HUES64 (cell line): ENCODE measurements at regions not wholly inside any gene's neighbourhood (a gene's known extent, or its start where the extent isn't known, plus 50 kb on each side); places are given as distances from the start of the nearest gene placed in this dataset.

ENCODE experiments used
- H3K27ac ChIP-seq: 2 replicates; pipeline ENCODE4 v1.7.0; 2013; ENCODE audit warnings: low read depth, low read length, inconsistent platforms
- H3K27me3 ChIP-seq: 2 replicates; pipeline ENCODE4 v1.6.1; 2013; ENCODE audit warnings: mild to moderate bottlenecking, low read length; ENCODE audit not compliant: insufficient read depth
- H3K36me3 ChIP-seq: 2 replicates; pipeline ENCODE4 v1.6.1; 2013; ENCODE audit warnings: mild to moderate bottlenecking, low read length; ENCODE audit not compliant: insufficient read depth
- H3K4me1 ChIP-seq: 2 replicates; pipeline ENCODE4 v1.6.1; 2013; ENCODE audit warnings: mild to moderate bottlenecking, low read length, moderate library complexity; ENCODE audit not compliant: insufficient read depth
- H3K4me3 ChIP-seq: 2 replicates; pipeline ENCODE4 v1.5.1; 2013; ENCODE audit warnings: mild to moderate bottlenecking, low read length, moderate library complexity
- H3K9ac ChIP-seq: 2 replicates; pipeline ENCODE4 v1.6.1; 2013; ENCODE audit warnings: mild to moderate bottlenecking, low read depth, low read length
- H3K9me3 ChIP-seq: 2 replicates; pipeline ENCODE4 v1.6.1; 2013; ENCODE audit warnings: low read depth, low read length; ENCODE audit not compliant: insufficient read depth
- WGBS: fragments of 150-250, 120-280 bp; methylation state at CpG from one replicate; pipeline ENCODE4 v1.1.7; 2013; ENCODE audit warnings: missing lambda C conversion rate; 5-methylcytosine and 5-hydroxymethylcytosine counted together

DNA sequence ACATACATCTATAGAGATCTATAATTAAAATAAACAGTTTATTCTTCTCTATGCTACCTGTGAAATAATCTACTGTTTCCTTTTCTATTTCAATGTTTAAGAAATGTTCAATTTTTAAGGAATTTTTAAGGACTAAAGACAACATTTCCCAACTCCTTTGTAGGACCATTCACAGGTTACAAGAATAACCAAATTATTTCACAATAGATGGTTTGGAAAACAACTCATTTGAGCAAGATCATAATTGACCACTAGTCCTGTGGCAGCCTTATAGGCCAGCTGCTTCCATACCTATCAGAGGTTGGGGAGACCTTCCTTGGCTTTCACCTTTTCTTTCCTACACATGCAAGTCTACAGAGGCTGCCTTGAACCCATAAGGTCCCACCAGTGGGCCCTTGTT is 193.7 kb downstream of the TTC39B start:
- Histone ChIP-seq H3K27ac (no peak overlapping the region), H3K4me1 (peaks cover 8% of the 10 kb centered on the region; the same call in 1 of the 2 replicates), H3K4me3 (no peak overlapping the region), H3K36me3 (no peaks in the 10 kb centered on the region), H3K9me3 (no peaks in the 10 kb centered on the region), H3K9ac (no peak overlapping the region), H3K27me3 (no peaks in the 10 kb centered on the region)

- H3K27ac ChIP-seq: no peak overlapping the region
- no peaks in the 10 kb centered on the region for H3K36me3 ChIP-seq
- H3K9ac ChIP-seq: no peak overlapping the region
- 0 out of 2 replicates have a peak, but pooled peaks cover 7% of the 10 kb centered on the region for H3K9me3 ChIP-seq
- H3K4me3 ChIP-seq: no peak overlapping the region
- H3K4me1 ChIP-seq: peaks cover 2% of the 10 kb centered on the region; the same call in 1 of the 2 replicates
- H3K27me3 ChIP-seq: no peaks in the 10 kb centered on the region
Measured at GRCh38 chr9:15111071-15111470, 195.9 kb downstream of the TTC39B start.

DNA sequence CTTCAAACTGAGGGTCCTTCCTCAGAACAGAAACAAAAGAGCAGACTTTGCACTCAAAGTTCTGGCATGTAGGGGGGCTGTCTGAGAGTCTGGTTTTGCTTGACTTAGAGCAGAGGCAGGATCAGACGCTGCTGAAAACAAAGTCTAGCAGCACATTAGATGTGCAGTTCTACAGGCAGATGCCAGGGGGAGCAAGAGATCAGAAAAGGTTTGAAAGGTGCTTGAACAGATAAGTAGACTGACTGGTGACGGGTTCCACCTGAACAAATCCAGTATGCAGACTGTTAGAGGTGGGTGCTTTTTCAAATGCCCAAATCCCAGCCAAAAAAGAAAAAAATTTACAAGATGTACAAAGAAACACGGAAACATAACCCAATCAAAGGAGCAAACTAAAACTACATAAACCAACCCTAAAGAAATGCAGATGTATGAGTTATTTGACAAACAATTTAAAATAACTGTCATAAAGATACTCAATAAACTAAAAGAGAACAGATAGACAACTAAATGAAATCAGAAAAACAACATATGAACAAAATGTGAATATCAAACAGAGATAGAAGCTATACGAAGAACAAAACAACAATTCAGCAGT is 194.7 kb upstream of the FREM1 start:
- Histone ChIP-seq H3K4me3 (no peak overlapping the region), H3K27ac (no peak overlapping the region), H3K36me3 (no peaks in the 10 kb centered on the region), H3K27me3 (no peaks in the 10 kb centered on the region), H3K9ac (no peak overlapping the region), H3K4me1 (no peaks in the 10 kb centered on the region), H3K9me3 (0 out of 2 replicates have a peak, but pooled peaks cover 7% of the 10 kb centered on the region)
- 6% methylated on average over 2 of the region's 4 CpGs for WGBS

DNA sequence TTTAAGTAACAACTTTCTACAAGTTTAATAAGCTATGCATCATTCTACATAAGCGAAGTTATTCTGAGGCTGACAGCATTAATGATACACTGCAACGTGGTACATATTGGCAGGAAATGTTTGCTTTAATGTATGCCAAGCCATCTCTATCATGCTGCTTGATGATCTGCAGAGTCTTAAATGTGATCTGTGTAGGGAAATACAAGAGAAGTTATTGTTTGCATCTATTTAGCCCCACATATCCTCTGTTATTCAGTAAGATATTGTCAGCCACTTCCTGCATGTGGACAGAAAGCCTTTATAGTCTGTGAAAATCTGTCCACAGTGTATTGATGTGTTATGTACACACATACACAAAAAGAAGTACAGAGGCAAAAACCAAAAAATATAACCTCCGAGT is 193.1 kb upstream of the FREM1 start:
- Histone ChIP-seq H3K27ac (no peak overlapping the region), H3K4me3 (no peak overlapping the region)

DNA sequence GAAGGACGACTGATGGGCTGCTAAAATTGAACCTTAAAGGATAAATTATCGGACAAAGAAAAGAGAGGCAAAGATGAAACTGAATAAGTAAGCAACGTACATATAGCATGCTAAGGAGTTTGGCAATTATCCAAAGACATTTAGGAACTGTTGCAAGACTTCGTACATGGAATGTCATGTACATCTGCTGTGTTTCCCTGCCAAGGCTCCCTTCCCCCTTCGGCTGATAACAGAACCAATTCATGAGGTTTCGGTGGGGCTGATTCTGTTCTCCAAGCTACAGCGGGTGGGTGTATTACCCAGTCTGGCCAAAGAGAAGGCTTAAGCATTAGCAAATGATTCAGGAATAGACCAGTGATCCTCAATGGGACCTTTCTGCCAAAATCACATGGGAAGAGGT is 190.9 kb upstream of the FREM1 start:
- no peaks in the 10 kb centered on the region for H3K36me3 ChIP-seq
- no peak overlapping the region for H3K9ac ChIP-seq
- H3K9me3 ChIP-seq: no peaks in the 10 kb centered on the region
- H3K27ac ChIP-seq: no peak overlapping the region
- no peaks in the 10 kb centered on the region for H3K4me1 ChIP-seq
- WGBS: 95% methylated on average over 7 of the region's 7 CpGs
- no peaks in the 10 kb centered on the region for H3K27me3 ChIP-seq
- no peak overlapping the region for H3K4me3 ChIP-seq

More for the DNA sequence above, 193.1 kb upstream of the FREM1 start:
- no peaks in the 10 kb centered on the region for H3K4me1 ChIP-seq
- H3K36me3 ChIP-seq: no peaks in the 10 kb centered on the region
- WGBS: 88% methylated on average over 2 of the region's 3 CpGs
- 0 out of 2 replicates have a peak, but pooled peaks cover 7% of the 10 kb centered on the region for H3K9me3 ChIP-seq
- no peak overlapping the region for H3K9ac ChIP-seq
- no peaks in the 10 kb centered on the region for H3K27me3 ChIP-seq

DNA sequence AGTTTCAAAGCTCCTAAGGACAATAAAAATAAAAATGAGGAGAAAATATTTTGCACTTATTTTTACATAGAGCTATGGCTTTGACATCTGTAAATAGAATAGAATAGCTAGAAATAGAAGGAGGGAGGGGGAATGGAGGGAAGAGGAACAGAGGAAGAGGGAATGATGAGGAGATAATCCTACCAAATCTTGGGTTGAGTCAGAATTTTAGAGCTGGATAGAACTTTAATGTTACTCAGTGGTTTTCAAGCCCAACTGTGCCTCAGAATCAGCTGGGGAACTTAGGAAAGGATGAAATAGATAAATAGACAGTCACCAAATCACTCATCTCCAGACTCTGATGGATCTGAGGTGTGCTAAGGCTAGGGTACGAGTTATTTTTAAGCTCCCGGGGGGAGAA is 190.3 kb upstream of the FREM1 start:
- Histone ChIP-seq H3K4me3 (no peak overlapping the region), H3K36me3 (no peaks in the 10 kb centered on the region), H3K27me3 (no peaks in the 10 kb centered on the region), H3K27ac (no peak overlapping the region), H3K9ac (no peak overlapping the region), H3K9me3 (no peaks in the 10 kb centered on the region), H3K4me1 (no peaks in the 10 kb centered on the region)
- 44% methylated on average over 2 of the region's 2 CpGs for WGBS

- H3K36me3 ChIP-seq: no peaks in the 10 kb centered on the region
- H3K4me3 ChIP-seq: no peak overlapping the region
- no peaks in the 10 kb centered on the region for H3K9me3 ChIP-seq
- no peak overlapping the region for H3K9ac ChIP-seq
- 94% methylated on average over 2 of the region's 2 CpGs for WGBS
- no peaks in the 10 kb centered on the region for H3K27me3 ChIP-seq
- H3K27ac ChIP-seq: no peak overlapping the region
- H3K4me1 ChIP-seq: no peaks in the 10 kb centered on the region
Measured at GRCh38 chr9:15096972-15097371, 186.7 kb upstream of the FREM1 start.

DNA sequence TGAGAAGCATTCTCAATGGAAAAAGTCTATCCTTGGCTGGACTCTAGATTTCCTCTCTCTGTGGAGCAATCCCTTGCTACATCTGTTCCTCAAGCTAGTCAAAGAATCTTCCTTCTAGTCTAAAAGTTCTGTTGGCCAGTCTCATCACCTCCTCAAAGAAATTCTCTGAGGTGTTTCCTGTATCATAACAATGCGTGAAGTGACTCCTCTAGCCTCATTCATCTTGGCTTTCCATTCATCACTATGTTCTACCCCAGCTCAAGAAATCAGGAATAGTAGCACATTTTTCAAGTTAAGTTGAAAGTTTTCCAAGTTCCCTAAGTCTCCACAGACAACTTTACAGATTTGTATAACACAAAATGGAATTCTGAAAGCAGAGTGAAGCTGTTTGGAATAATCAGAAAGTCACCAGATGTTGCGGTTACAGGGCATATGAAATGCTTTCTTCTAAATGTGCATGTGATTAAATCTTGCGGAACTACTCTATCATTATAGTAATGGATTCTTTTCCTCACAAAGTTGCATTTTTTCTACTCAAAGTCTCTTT is 176.6 kb upstream of the FREM1 start:
- no peaks in the 10 kb centered on the region for H3K9me3 ChIP-seq
- no peaks in the 10 kb centered on the region for H3K4me1 ChIP-seq
- no peak overlapping the region for H3K9ac ChIP-seq
- 97% methylated on average over 2 of the region's 3 CpGs for WGBS
- H3K4me3 ChIP-seq: no peak overlapping the region
- H3K36me3 ChIP-seq: no peaks in the 10 kb centered on the region
- no peaks in the 10 kb centered on the region for H3K27me3 ChIP-seq
- no peak overlapping the region for H3K27ac ChIP-seq

GRCh38 chr9:15086156-15086763 is 176.0 kb upstream of the FREM1 start:
- no peaks in the 10 kb centered on the region for H3K36me3 ChIP-seq
- no peak overlapping the region for H3K4me3 ChIP-seq
- H3K9ac ChIP-seq: no peak overlapping the region
- no peaks in the 10 kb centered on the region for H3K4me1 ChIP-seq
- WGBS: 93% methylated on average over 6 of the region's 6 CpGs
- H3K27ac ChIP-seq: no peak overlapping the region
- H3K9me3 ChIP-seq: no peaks in the 10 kb centered on the region
- H3K27me3 ChIP-seq: no peaks in the 10 kb centered on the region

DNA sequence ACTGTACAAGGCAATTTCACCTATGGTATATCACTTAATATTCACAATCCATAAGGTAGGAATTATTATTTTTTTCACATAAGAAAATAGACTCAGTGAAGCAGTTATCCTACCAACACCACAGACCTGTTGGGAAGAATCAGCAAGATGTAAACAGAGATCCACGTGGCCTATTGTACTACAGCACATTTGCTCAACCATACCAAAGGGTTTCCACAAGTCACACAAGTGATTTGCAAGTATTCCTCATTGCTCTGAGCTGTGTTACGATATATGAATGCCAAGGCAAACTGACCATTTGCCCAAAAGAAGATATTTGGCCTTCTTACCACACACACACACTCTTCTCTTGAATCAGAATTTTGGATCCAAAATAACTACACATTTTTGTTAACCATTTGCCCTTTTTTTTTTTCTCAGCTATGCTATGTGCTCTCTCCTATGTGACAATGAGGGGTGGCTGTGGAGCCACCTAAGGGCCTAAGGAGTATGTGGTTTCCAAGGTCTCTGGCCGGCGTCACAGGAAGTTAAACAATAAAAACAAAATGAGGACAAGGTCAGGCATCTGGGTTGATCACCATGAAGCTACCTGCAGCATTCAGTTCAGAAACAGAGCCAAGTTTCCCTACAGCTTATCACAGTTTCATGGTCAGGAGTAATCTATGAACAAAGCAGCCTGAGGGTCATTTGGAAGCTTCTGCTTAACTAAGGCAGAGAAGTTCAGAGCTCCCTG is 171.0 kb upstream of the FREM1 start:
- H3K27me3 ChIP-seq: no peaks in the 10 kb centered on the region
- no peak overlapping the region for H3K27ac ChIP-seq
- WGBS: 91% methylated on average over 4 of the region's 4 CpGs
- no peaks in the 10 kb centered on the region for H3K9me3 ChIP-seq
- no peak overlapping the region for H3K9ac ChIP-seq
- no peaks in the 10 kb centered on the region for H3K36me3 ChIP-seq
- no peaks in the 10 kb centered on the region for H3K4me1 ChIP-seq
- H3K4me3 ChIP-seq: no peak overlapping the region

DNA sequence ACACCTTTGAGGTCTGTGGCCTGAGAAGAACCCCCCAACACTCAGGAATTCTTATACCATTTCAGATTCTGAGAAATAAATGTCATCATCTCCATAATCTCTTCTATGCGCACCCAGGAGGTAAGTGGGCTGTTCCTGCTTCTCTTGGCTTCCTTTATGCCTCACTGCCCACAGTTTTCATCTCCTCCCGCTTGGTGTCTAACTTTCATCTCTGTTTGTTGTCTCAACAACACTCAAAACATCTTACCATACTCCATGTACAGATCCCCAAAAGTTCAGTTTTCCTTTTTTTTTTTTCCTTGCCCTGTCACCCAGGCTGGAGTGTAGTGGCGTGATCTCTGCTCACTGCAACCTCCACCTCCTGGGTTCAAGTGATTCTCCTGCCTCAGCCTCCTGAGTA is 170.2 kb upstream of the FREM1 start:
- Histone ChIP-seq H3K36me3 (no peaks in the 10 kb centered on the region), H3K4me1 (no peaks in the 10 kb centered on the region), H3K9ac (no peak overlapping the region), H3K27me3 (no peaks in the 10 kb centered on the region), H3K9me3 (no peaks in the 10 kb centered on the region), H3K4me3 (no peak overlapping the region), H3K27ac (no peak overlapping the region)
- WGBS: 93% methylated on average over 3 of the region's 3 CpGs
